Aorta (tissue), 5 donors: ENCODE measurements at regions not wholly inside any gene's neighbourhood (a gene's known extent, or its start where the extent isn't known, plus 50 kb on each side); places are given as distances from the start of the nearest gene placed in this dataset.
"Not testable (repeated sequence)": the region's sequence is repeated elsewhere in the genome, so short reads cannot be mapped to it uniquely, and the experiment has no call there.

Experiments
- ATAC-seq: fragments of 200-7000 bp; cut with Tn5 transposase; one replicate; pipeline ENCODE4 v1.9.1; 2022; ENCODE audit warnings: moderate library complexity; ENCODE audit not compliant: low FRiP score
- DNase-seq, 2 donors: peaks; one replicate each; pipeline ENCODE4 v3.0.0-alpha.2; 2020
- H3K27ac ChIP-seq, 2 donors: one replicate each; pipeline ENCODE4 v1.5.1; 2013; ENCODE audit warnings: low read length in 2 of 2, mild to moderate bottlenecking in 2 of 2, moderate library complexity in 2 of 2, control low read depth in 1 of 2, inconsistent platforms in 1 of 2, low read depth in 1 of 2
- H3K27me3 ChIP-seq, 2 donors: one replicate each; pipeline ENCODE4 v1.6.1; 2013; ENCODE audit warnings: control low read depth in 1 of 2, low read length in 1 of 2, mild to moderate bottlenecking in 1 of 2, moderate library complexity in 1 of 2; ENCODE audit not compliant: insufficient read depth in 2 of 2, control insufficient read depth in 1 of 2
- H3K36me3 ChIP-seq, 2 donors: one replicate each; pipeline ENCODE4 v1.6.1; 2013; ENCODE audit warnings: control low read depth in 1 of 2, low read length in 1 of 2, mild to moderate bottlenecking in 1 of 2; ENCODE audit not compliant: insufficient read depth in 2 of 2, control insufficient read depth in 1 of 2
- H3K4me1 ChIP-seq, 2 donors: one replicate each; pipeline ENCODE4 v1.6.1; 2013; ENCODE audit warnings: low read length in 2 of 2, control low read depth in 1 of 2, mild to moderate bottlenecking in 1 of 2, moderate library complexity in 1 of 2; ENCODE audit not compliant: insufficient read depth in 2 of 2, control insufficient read depth in 1 of 2
- H3K4me3 ChIP-seq, 2 donors: one replicate each; pipeline ENCODE4 v1.5.1; 2013; ENCODE audit warnings: low read length in 2 of 2, control low read depth in 1 of 2, mild to moderate bottlenecking in 1 of 2
- H3K9me3 ChIP-seq: one replicate; pipeline ENCODE4 v1.6.1; 2013; ENCODE audit warnings: mild to moderate bottlenecking, low read length; ENCODE audit not compliant: control insufficient read depth
- WGBS, 2 donors: extraction: QIAGEN DNeasy Blood & Tissue Kit; methylation state at CpG; one replicate each; pipeline ENCODE4 v1.1.7; 2013; 5-methylcytosine and 5-hydroxymethylcytosine counted together
- intact Hi-C, 2 donors: fragments of 100-400 bp; cut with DNase I; formaldehyde crosslinking; loops; one replicate each; pipeline versions ENCODE4 v1.14.2 to v1.15.0; 2022
- donor health status: healthy with polysubstance abuse.
- donor health status: Bipolar disorder and iron deficiency.
- donor health status: DM: no; HTN: no; CAD: no.
- donor health status: DM: no; HTN: no; CAD: no.
- donor health status: DM: yes; HTN: yes; CAD: no.

DNA sequence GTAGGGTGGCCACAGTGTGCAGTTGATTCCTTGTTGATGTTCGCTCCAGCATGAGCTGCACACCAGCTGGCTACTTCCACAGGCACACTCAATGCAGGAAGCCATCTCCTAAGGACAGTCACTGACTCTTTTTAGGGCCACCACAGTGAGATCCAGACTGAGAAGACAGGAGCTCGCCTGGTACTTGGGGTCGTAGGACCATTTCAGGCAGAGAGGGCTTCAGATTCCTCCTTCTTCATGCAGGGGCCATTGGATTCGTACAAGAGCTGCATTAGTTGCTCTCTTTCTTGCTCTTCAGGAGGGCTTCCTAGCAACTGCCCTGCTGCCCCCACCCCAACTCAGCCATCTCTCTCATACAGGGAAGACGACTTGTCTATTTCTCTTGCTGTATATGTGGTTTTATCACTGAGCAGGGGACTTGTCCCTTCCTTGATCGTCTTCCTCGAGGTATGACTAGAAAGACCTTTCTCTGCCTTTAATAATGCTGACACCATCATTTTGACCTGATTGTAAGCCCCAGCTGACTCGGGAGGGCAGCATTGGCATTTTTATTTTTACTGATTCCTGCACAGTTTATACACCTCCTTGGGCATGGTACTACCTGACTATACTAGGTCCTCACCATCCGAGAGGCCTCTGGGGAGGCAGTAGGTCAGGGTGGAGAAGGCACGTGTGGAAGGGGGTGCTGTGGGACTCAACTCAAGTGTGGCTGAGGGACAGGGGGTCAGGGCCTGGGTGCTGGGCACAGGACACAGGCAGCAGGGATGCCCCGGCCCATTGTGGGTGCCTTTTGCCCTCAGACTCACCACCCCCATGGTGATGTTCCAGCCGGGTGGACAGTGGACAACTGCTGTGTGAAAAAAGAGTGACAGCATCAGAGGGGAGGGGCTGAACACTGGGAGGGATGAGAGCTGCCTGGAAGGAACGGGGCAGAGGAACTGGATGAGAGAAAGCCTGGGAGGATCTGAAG, 136.7 kb upstream of the ZNF746 start:
- ATAC-seq: no peak
- H3K4me3 ChIP-seq: no peak overlapping the region
- no peak for DNase-seq
- intact Hi-C loops: no loop called here
- WGBS, 2 donors: 67 to 72% methylated on average over 13 of the region's 13 CpGs
- no peaks in the 10 kb centered on the region for H3K4me1 ChIP-seq
- H3K36me3 ChIP-seq: no peaks in the 10 kb centered on the region
- no peaks in the 10 kb centered on the region for H3K27me3 ChIP-seq
- H3K27ac ChIP-seq: no peak overlapping the region
- H3K9me3 ChIP-seq: no peaks in the 10 kb centered on the region

DNA sequence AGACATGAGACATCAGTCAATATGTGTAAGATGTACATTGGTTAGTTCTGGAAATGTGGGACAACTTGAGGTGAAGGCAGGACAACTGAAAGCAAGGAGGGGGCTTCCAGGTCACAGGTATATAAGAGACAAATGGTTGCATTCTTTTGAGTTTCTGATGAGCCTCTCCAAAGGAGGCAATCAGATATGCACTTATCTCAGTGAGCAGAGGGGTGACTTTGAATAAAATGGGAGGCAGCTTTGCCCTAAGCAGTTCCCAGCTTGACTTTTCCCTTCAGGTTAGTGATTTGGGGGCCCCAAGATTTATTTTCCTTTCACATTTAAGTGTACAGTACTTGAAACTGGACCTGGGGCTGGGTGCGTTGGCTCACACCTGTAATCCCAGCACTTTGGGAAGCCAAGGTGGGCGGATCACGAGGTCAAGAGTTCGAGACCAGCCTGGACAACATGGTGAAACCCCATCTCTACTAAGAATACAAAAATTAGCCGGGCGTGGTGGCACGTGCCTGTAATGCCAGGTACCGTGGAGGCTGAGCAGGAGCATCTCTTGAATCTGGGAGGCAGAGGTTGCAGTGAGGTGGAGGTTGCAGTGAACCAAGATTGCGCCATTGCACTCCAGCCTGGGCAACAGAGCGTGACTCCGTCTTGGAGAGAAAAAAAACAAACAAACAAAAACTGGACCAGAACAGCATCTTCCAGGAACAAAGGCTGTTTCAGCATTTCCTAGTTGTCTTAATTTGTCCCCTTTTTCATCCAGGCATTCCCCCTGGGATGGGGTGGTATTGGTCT, 130.9 kb upstream of the ZNF746 start:
- WGBS, 2 donors: 70 to 73% methylated on average over 11 of the region's 11 CpGs
- not testable (repeated sequence) for H3K4me1 ChIP-seq

DNA sequence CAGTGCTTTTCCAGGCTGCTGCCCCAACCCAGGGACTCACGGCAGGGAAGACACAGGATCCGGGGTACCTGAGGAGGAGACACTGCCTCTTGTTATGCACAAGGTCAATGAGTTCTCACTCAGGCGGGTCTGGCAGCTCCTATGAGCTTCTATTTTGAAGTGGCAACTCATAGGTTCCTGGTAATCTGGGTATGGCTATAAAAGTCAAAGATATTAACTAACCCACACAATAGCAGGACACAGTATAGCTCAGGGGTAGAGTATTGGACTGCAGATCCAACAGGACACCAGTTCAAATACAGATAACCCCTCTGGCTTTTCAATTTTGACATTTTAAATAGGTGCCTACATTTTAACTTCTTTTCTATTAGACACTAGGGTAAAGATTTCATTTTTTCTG, 130.3 kb upstream of the ZNF746 start:
- Histone ChIP-seq H3K9me3 (no peaks in the 10 kb centered on the region), H3K27me3 (no peaks in the 10 kb centered on the region), H3K4me3 (no peak overlapping the region), H3K36me3 (no peaks in the 10 kb centered on the region), H3K27ac (no peak overlapping the region), H3K4me1 (no peaks in the 10 kb centered on the region)
- DNase-seq: no peak
- intact Hi-C loops: loop anchor here (10.0 kb wide), 3 partner anchors 87 to 247 kb away; partner anchors contain the start of genes ATP6V0E2 (in 1 of the 2) and ZNF862 (in 1 of the 2)
- WGBS, 2 donors: 66 to 67% methylated on average over 3 of the region's 3 CpGs
- no peak for ATAC-seq

More for the DNA sequence above, 130.9 kb upstream of the ZNF746 start:
- H3K27ac ChIP-seq, H3K27me3 ChIP-seq, ATAC-seq, DNase-seq, H3K9me3 ChIP-seq, H3K36me3 ChIP-seq, H3K4me3 ChIP-seq: not testable (repeated sequence)
- intact Hi-C loops: loop anchor here (10.0 kb wide), 3 partner anchors 86 to 246 kb away; partner anchors contain the start of genes ATP6V0E2 (in 1 of the 2) and ZNF862 (in 1 of the 2)

DNA sequence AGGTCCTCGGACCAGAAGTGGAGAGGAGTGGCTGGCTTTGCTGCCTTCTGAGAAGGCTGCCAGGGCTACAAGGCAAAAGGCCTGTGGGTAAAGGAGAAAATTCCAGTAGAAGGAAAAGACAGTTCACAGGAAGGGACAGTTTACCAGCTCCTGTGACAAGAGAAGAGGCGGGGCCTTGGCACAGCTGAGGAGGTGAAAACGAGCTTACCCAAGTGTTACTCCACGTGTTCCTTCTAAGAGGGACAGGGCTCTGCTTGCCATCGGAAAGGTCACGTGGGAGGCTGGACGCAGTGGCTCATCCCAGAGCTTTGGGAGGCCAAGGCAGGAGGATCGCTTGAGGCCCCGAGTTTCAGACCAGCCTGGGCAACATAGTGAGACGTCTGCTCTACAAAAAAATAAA, 129.4 kb upstream of the ZNF746 start:
- Histone ChIP-seq H3K36me3 (no peaks in the 10 kb centered on the region), H3K27ac (no peak overlapping the region), H3K9me3 (no peaks in the 10 kb centered on the region), H3K4me3 (no peak overlapping the region), H3K4me1 (no peaks in the 10 kb centered on the region), H3K27me3 (no peaks in the 10 kb centered on the region)
- ATAC-seq (no peak), DNase-seq (no peak)
- 75 to 77% methylated on average over 10 of the region's 10 CpGs for WGBS, 2 donors
- intact Hi-C loops: loop anchor here (10.0 kb wide), 3 partner anchors 88 to 248 kb away; partner anchors contain the start of genes ATP6V0E2 (in 1 of the 2) and ZNF862 (in 1 of the 2)

DNA sequence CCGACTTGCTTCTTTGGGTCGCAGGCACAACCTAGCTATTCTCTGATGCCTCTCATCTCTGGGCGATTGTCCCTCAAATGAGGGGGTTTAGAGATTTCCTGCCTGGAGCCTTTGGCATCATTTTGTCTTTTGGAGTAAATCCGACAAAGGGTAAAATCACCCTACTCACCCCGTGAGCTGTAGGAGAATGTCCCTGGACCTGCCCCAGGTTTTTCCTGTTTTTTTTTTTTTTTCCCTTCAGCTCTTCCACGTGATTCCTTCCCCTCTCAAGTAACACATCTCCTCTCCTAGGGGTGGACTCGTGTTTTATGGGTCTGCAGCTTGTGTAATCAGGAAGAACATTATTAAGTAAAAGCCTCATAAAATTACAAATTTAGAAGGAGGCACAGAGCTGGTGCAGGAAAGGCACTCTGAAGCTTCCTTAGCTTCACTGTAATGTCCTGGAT, 128.4 kb upstream of the ZNF746 start:
- DNase-seq (no peak), ATAC-seq (no peak)
- Histone ChIP-seq H3K9me3 (no peaks in the 10 kb centered on the region), H3K27ac (no peak overlapping the region), H3K4me3 (no peak overlapping the region), H3K36me3 (peaks cover 0 to under 1% of the 10 kb centered on the region in 2 donors), H3K27me3 (no peaks in the 10 kb centered on the region), H3K4me1 (no peaks in the 10 kb centered on the region)
- intact Hi-C loops: loop anchor here (2.0 to 10.0 kb wide), 4 partner anchors 89 to 249 kb away; partner anchors contain the start of genes ATP6V0E2 (in 1 of the 2), ZNF746 (in 1 of the 2) and ZNF862 (in 1 of the 2)
- 44 to 52% methylated on average over 7 of the region's 7 CpGs for WGBS, 2 donors

DNA sequence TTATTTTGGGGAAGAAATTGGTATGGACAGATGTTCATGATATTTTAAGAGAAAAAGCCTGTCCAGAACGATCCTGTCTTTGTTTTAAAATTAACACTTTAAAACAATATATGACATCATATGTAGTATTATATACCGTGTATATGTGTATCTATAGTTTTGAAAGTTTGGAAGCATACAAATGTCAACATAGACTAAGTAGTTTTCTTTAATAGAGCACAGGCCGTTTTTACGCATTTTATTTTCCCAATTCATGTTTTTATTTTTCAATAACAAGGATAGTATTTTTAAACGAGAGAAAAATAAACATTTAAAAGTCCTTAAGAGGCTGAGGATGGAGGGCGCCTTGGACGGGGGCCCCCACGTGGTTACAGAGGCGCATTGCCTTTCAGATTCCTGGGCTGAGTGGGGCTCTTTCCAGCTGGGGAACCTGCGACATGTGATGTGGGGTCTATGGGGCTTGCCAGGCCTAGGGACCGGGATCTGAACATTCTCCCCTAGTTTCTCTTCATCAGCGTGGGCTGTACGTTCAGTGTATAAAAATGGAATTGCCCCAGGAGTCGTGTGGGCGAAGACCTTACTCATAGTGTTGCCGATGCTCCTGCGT, 127.8 kb upstream of the ZNF746 start:
- 28 to 30% methylated on average over 17 of the region's 17 CpGs for WGBS, 2 donors
- DNase-seq (peak; percentile 71 to 84), ATAC-seq (peak; percentile 70)
- no peaks in the 10 kb centered on the region for H3K27me3 ChIP-seq
- H3K27ac ChIP-seq: no peak overlapping the region
- intact Hi-C loops: loop anchor here (2.0 to 10.0 kb wide), 4 partner anchors 89 to 249 kb away; partner anchors contain the start of genes ATP6V0E2 (in 1 of the 2), ZNF746 (in 1 of the 2) and ZNF862 (in 1 of the 2)
- H3K9me3 ChIP-seq: no peaks in the 10 kb centered on the region
- H3K4me1 ChIP-seq: no peaks in the 10 kb centered on the region
- H3K4me3 ChIP-seq: peak overlapping the region in 1 of 2 donors; percentile 94
- H3K36me3 ChIP-seq: peaks cover 0 to 6% of the 10 kb centered on the region in 2 donors

DNA sequence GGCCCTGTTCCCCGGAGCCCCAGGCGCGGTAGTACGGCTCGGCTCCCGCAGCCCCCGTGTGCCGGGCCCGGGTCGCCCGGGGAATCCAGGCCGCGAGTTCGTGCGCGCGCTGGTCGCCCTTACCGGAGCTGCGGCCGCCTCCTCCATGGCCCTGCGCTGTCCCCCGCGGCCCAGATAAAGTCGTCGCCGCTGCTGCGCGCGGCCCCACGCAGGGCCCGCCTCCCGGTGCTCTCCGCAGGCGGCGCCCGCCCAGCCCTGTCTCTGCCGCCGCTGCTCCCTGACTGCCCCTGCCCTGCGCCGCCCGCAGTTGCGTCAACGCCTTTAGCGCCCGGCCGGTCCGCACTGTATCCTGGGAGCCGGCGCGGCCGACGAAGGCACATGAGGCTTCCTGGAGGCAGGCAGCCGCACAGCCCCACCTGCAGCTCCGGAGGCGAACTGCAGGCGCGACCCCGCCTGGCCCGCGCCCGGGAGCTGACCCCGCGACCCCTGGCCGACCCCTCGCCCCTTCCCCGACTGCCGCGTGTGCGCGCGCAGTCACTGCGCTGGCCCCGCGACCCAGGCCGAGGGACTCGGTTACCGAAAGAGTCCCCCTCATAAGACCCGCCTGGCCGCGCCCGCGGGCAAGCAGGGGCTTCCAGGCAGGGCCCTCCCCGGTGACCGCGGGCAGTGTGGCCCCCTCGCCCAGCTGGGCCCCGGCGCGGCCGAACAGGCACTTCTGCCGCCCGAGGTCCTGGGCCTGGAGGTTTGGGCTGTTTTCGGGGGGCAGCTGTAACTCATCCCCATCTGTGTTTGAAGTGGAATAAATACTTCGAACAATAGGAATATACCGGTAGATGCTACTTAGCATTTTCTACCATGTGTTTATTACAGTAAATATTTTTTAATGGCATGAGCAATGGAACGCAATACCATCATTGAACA, 127.1 kb upstream of the ZNF746 start:
- Histone ChIP-seq H3K4me3 (peak overlapping the region; percentile 72 to 94), H3K36me3 (peaks cover 0 to 6% of the 10 kb centered on the region in 2 donors), H3K9me3 (no peaks in the 10 kb centered on the region), H3K27ac (peak overlapping the region; percentile 28 to 49), H3K27me3 (no peaks in the 10 kb centered on the region), H3K4me1 (no peaks in the 10 kb centered on the region)
- 1 to 2% methylated on average over 43 to 97 of the region's 97 CpGs for WGBS, 2 donors
- DNase-seq (peak; percentile 97 to 98), ATAC-seq (peak; percentile 97)
- intact Hi-C loops: loop anchor here (1.0 to 10.0 kb wide), 5 partner anchors 90 to 250 kb away; partner anchors contain the start of genes ATP6V0E2 (in 1 of the 2), ZNF746 (in 1 of the 2) and ZNF862 (in 1 of the 2)
